ENCODE measurements at regions not wholly inside any gene's neighbourhood (a gene's known extent, or its start where the extent isn't known, plus 50 kb on each side); places are given as distances from the start of the nearest gene placed in this dataset.

GRCh38 chr16:6105115-6105514 lies 1007.5 kb upstream of the EEF2KMT start:
- no peak for DNase-seq

DNA sequence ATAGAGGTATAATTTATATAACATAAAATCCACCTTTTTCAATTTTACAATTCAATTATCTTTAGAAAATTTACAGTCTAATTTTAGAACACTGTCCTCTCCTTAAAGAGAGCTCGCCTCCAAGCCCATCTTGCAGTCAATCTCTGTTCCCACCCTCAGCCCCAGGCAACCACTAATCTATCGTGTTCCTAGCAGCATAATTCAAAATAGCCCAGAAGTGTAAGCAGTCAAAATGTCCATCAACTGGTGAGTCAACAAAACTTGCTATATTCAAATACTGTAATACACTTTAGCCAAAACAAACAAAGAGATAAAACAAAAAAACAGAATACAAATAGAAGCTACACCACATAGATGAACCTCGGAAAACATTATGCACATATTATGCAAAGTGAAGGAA lies 1006.8 kb upstream of the EEF2KMT start:
- no peak for DNase-seq

GRCh38 chr16:6103561-6103960 lies 1006.0 kb upstream of the EEF2KMT start:
- no peak for DNase-seq

DNA sequence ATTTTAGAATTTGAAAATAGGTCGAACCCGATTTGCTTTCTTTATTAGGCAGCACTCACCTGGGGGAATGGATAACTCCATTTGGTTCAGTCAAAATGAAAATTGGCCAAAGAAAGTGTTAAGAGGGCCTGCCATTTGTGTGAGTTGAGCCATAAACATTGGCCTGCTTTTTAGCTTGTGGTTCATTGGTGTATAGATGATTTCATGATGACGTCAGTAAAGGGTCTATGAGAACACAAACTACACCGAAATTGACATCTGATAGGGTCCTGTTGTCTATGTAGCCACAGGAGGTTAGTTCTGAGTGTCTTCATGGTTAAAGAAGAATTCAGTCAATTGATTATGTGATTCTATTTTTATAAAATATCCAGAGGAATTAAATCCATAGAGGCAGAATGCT lies 1001.5 kb upstream of the EEF2KMT start:
- DNase-seq: no peak

GRCh38 chr16:6096931-6097670 lies 999.5 kb upstream of the EEF2KMT start:
- DNase-seq: no peak

DNA sequence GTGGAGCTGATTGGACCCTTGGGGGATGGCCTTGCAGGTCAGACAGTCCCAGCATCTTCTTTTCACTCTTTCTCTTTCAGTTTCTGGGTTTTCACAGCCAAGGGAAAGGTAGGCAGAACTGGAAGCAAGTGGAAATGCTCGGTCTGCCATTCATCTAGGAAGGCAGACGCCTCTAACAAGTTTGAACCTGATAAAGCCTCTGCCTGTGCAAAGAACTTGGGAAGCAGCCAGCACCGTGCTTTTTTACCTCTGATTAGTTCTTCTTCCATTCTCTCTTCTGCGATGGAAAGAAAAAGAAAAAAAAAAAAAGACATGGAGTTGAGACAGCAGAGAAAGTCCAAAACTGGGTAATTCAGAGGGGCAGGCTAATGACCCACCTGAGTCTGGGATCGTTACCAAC lies 997.8 kb upstream of the EEF2KMT start:
- no peak for DNase-seq

GRCh38 chr16:6091021-6091420 lies 993.4 kb upstream of the EEF2KMT start:
- no peak for DNase-seq

GRCh38 chr16:6081320-6081976 lies 983.9 kb upstream of the EEF2KMT start:
- no peak for DNase-seq

GRCh38 chr16:6076631-6077030 lies 979.0 kb upstream of the EEF2KMT start:
- no peak for DNase-seq

- DNase-seq: no peak
Measured at GRCh38 chr16:6068063-6068462, 970.5 kb upstream of the EEF2KMT start.

DNA sequence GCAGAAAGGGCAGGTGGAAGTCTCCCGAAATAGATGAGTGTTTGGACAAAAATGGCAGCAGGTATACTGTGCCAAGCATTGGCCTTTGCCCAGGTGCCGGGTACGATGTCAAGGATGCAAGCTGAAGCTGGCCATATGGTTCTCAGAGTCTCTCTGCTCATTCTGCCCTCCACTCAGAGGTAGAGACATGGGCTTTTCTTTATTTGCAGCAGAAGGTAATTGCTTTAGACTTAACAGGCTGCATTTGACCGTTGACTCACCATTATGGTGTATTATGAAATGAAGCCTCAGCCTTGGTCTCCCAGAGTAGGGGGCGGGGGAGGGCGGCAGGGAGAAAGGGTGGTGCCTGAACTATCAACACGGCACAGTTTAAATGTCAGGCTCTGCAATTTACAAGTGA lies 969.1 kb upstream of the EEF2KMT start:
- no peak for DNase-seq

DNA sequence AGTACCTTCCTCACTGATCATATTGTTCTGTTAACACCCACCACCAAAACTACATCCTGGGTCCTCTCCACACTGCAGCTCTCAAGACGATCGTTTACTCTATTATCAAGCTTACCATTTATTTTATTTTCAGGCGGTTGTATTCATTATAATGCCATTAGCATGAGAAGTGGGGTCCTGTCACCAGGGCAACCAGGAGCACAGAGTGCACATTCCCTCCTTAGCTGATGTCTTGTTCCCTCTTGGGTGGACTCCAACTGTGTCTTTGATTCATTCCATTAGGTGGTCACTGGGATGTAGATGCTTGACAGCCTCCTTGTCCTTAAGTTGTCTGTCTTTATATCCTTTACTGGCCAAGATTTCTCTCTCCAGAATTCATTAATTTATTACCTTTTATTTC lies 965.9 kb upstream of the EEF2KMT start:
- no peak for DNase-seq

DNA sequence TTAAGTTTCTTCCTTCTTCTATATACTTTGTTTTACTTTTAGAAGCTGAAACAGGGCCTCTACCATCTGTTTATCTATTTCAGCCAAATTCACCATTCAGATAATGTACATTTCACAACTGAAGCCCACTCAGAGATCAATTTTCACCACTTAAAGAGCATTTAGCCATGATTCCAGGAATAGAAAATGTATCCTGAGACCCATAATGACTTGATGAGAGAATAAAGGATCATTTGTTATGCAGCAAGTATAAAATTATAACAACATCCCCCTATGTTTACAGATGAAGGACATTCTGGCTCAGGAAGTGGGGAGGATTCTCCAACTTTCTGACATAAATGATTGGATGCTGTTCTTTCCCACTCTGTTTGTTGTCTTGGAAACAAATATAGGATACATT lies 962.1 kb upstream of the EEF2KMT start:
- no peak for DNase-seq

- DNase-seq: no peak
Measured at GRCh38 chr16:6057821-6058220, 960.2 kb upstream of the EEF2KMT start.

DNA sequence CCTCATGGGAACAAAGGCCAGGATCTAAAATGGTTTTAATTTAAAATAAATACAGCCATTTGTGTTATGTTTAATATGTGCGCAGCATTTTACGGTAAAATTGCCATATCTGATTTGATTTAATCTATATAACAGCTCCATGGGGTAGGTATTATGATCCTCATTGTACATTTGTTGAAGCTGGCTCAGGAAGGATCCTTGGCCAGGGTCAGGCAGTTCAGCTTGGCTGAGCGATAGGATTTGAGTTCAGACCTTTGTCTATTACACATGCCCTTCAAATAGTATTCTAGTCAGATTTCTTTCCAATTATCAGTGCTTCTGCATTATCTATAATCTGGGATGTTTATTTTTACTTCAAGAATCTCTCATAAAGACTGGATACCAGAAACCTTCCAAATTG lies 950.4 kb upstream of the EEF2KMT start:
- DNase-seq: no peak

GRCh38 chr16:6047325-6047724 lies 949.7 kb upstream of the EEF2KMT start:
- DNase-seq: no peak

GRCh38 chr16:6038941-6039645 lies 941.5 kb upstream of the EEF2KMT start:
- no peak for DNase-seq

DNA sequence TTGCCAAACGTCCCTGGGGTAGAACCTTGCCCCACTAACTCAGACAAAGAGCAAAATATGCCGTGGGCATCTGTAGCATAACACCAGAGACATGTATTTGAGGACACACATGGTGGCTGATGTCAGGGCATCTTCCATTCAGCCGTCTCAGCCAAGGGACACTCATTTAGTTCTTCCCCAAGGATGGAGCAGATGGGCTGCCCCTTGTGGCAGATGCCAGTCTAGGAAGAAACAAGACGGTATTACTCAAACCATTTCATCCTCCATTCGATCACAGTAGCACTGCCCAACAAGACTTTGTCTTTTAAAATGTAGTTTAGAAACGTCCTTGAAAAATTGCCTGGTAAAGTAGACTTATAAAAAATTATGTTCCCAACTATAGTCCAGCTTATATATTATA lies 937.6 kb upstream of the EEF2KMT start:
- DNase-seq: no peak

- no peak for DNase-seq
Measured at GRCh38 chr16:6034511-6034910, 936.9 kb upstream of the EEF2KMT start.

- no peak for DNase-seq
Measured at GRCh38 chr16:6032438-6032837, 934.8 kb upstream of the EEF2KMT start.

DNA sequence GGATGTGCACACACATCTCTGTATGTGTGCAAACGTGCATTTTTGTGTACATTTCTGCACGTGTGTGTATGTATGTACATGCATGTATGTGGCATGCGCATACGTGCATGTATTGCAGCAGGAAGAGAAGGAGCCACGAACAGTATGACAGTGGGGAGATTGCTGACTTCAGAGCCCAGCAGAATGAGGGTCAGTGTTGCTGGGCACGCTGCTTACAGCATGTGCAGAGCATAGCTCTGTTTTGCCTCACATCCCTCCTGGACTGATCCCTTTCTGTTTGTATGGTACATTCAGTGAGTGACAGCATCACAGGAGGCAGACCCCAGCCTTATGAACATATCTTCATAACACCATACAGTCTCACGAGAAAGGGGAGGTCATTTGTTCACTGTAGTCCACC lies 934.0 kb upstream of the EEF2KMT start:
- DNase-seq: no peak

GRCh38 chr16:6031102-6031501 lies 933.5 kb upstream of the EEF2KMT start:
- no peak for DNase-seq

DNA sequence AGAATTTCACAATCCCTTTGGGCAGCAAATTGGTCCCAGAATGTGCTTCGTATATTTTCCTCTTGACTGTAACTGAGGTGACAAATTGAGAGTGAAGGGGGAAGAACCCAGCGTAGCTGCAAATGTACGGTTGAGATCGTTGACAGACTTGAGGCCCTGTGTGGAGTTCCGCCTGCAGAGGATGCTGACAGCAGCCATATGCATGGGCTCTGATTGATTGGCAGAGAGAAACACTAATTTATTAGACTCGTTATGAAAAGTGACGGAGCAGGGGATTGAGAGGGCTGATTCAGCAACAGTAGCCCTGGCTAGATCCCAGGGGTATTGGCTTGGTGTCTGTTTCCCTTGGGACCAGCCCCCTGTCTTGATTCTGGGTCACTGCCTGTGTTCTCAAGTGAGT lies 930.1 kb upstream of the EEF2KMT start:
- no peak for DNase-seq

GRCh38 chr16:6023449-6023848 lies 925.9 kb upstream of the EEF2KMT start:
- no peak for DNase-seq

Measured in stimulated activated CD4-positive, alpha-beta T cell treated with anti-CD3 and anti-CD28 coated beads, Interleukin-4, amount 100 ng/mL, for 24 hours (primary cell).